Peyer's patch (tissue), 4 donors: ENCODE measurements at regions not wholly inside any gene's neighbourhood (a gene's known extent, or its start where the extent isn't known, plus 50 kb on each side); places are given as distances from the start of the nearest gene placed in this dataset.
"Not testable (repeated sequence)": the region's sequence is repeated elsewhere in the genome, so short reads cannot be mapped to it uniquely, and the experiment has no call there.

Experiments used
- DNase-seq, 3 donors: peaks; one replicate each; pipeline ENCODE4 v3.0.0-alpha.2; 2017 to 2019
- H3K27ac ChIP-seq, 4 donors: fragments of 200-600 bp; sonication (generic); one replicate each; pipeline ENCODE4 v1.5.1; 2016 to 2019
- H3K27me3 ChIP-seq, 2 donors: fragments of 200-600 bp; sonication (generic); one replicate each; pipeline ENCODE4 v1.5.1; 2019
- H3K36me3 ChIP-seq, 3 donors: fragments of 200-600 bp; sonication (generic); one replicate each; pipeline ENCODE4 v1.5.1; 2016 to 2019
- H3K4me1 ChIP-seq, 4 donors: fragments of 200-600 bp; sonication (generic); one replicate each; pipeline ENCODE4 v1.5.1; 2016 to 2019
- H3K4me3 ChIP-seq, 4 donors: fragments of 200-600 bp; sonication (generic); 1 replicate in 3 of 4; 2 replicates in 1 of 4; pipeline ENCODE4 v1.5.1; 2016 to 2019; ENCODE audit warnings: mild to moderate bottlenecking in 1 of 4
- H3K9me3 ChIP-seq, 4 donors: fragments of 200-600 bp; sonication (generic); one replicate each; pipeline ENCODE4 v1.5.1; 2016 to 2019; ENCODE audit warnings: mild to moderate bottlenecking in 1 of 4
- CTCF ChIP-seq, 6 experiments: fragments of 450-650 bp in 4 of 6; fragments of 200-600 bp in 2 of 6; sonication (generic) in 1 of 6; IDR thresholded peaks; one replicate each; pipeline ENCODE4 v1.5.1; 2017 to 2019; ENCODE audit warnings: antibody characterized with exemption in 6 of 6, mild to moderate bottlenecking in 3 of 6, moderate library complexity in 1 of 6
- POLR2A ChIP-seq, 2 donors: fragments of 450-650 bp; IDR thresholded peaks; one replicate each; pipeline ENCODE4 v1.5.1; 2017; ENCODE audit warnings: antibody characterized with exemption in 2 of 2, mild to moderate bottlenecking in 2 of 2, moderate library complexity in 2 of 2

GRCh38 chr5:101785090-101785489 lies 511.0 kb downstream of the SLCO4C1 start:
- Histone ChIP-seq H3K27me3 (no peaks in the 10 kb centered on the region), H3K27ac (no peak overlapping the region), H3K4me1 (no peaks in the 10 kb centered on the region), H3K36me3 (no peaks in the 10 kb centered on the region), H3K9me3 (no peaks in the 10 kb centered on the region), H3K4me3 (no peak overlapping the region)
- TF ChIP-seq POLR2A (IDR thresholded peaks at IDR 0.05) (no peak), CTCF (IDR thresholded peaks at IDR 0.05) (no peak)
- no peak for DNase-seq

GRCh38 chr5:101783241-101784013 lies 512.7 kb downstream of the SLCO4C1 start:
- no peaks in the 10 kb centered on the region for H3K27me3 ChIP-seq
- H3K4me1 ChIP-seq: no peaks in the 10 kb centered on the region
- peak overlapping the region in 1 of 4 donors; percentile 32 for H3K4me3 ChIP-seq
- no peaks in the 10 kb centered on the region for H3K36me3 ChIP-seq
- TF ChIP-seq CTCF (IDR thresholded peaks at IDR 0.05): no peak
- TF ChIP-seq POLR2A (IDR thresholded peaks at IDR 0.05): no peak
- no peak for DNase-seq
- H3K9me3 ChIP-seq: no peaks in the 10 kb centered on the region
- no peak overlapping the region for H3K27ac ChIP-seq

- no peak overlapping the region for H3K27ac ChIP-seq
- no peak for DNase-seq
- TF ChIP-seq CTCF (IDR thresholded peaks at IDR 0.05) (no peak), POLR2A (IDR thresholded peaks at IDR 0.05) (no peak)
- no peaks in the 10 kb centered on the region for H3K9me3 ChIP-seq
- no peak overlapping the region for H3K4me3 ChIP-seq
- no peaks in the 10 kb centered on the region for H3K27me3 ChIP-seq
- no peaks in the 10 kb centered on the region for H3K4me1 ChIP-seq
- H3K36me3 ChIP-seq: no peaks in the 10 kb centered on the region
These were observed 513.6 kb downstream of the SLCO4C1 start for GRCh38 chr5:101782352-101783103.

- Histone ChIP-seq H3K27ac (no peak overlapping the region), H3K9me3 (no peaks in the 10 kb centered on the region), H3K27me3 (no peaks in the 10 kb centered on the region), H3K36me3 (no peaks in the 10 kb centered on the region), H3K4me3 (no peak overlapping the region), H3K4me1 (no peaks in the 10 kb centered on the region)
- TF ChIP-seq CTCF (IDR thresholded peaks at IDR 0.05) (no peak), POLR2A (IDR thresholded peaks at IDR 0.05) (no peak)
- DNase-seq: no peak
These were observed 545.0 kb downstream of the SLCO4C1 start for GRCh38 chr5:101751105-101751504.

- H3K36me3 ChIP-seq, H3K27ac ChIP-seq, DNase-seq, H3K4me3 ChIP-seq, H3K9me3 ChIP-seq, H3K27me3 ChIP-seq, H3K4me1 ChIP-seq: not testable (repeated sequence)
These were observed 553.1 kb downstream of the SLCO4C1 start for GRCh38 chr5:101743000-101743399.

- DNase-seq: no peak
- Histone ChIP-seq H3K27ac (no peak overlapping the region), H3K27me3 (no peaks in the 10 kb centered on the region), H3K4me3 (no peak overlapping the region), H3K9me3 (no peaks in the 10 kb centered on the region), H3K36me3 (no peaks in the 10 kb centered on the region), H3K4me1 (no peaks in the 10 kb centered on the region)
- TF ChIP-seq CTCF (IDR thresholded peaks at IDR 0.05) (no peak), POLR2A (IDR thresholded peaks at IDR 0.05) (no peak)
These were observed 567.2 kb downstream of the SLCO4C1 start for GRCh38 chr5:101728933-101729332.
